ENCODE measurements at regions not wholly inside any gene's neighbourhood (a gene's known extent, or its start where the extent isn't known, plus 50 kb on each side); places are given as distances from the start of the nearest gene placed in this dataset.
"Not testable (repeated sequence)": the region's sequence is repeated elsewhere in the genome, so short reads cannot be mapped to it uniquely, and the experiment has no call there.

DNA sequence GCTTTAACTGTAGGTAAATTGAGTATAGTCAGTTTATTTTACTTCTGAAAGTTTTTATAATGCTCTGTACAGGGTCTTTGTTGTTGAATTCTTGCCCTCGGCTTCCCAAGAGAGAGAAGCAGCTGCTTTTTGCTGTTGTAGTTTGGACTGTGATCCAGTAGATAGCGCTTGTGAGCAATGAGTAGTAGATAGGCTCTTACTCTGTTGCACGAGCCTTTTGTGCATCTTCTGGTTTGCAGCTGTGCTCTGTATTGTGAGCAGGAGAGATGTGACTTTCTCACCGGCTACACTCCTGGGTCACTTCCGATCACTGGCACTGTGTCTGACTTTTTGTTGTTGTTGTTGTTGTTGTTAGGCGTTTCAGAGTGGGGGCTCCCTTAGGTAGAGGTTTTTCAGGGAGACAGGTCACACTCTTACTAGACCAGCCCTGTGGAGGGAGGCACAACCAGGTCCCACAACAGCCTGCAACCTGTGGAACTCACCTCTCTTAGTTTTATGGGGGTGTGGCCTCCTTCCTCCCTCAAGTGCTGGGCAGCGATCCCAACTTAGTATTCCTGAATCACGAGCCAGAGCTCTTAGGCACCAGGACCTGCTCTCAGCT, 822.1 kb upstream of the GALNTL6 start:
- no peak for DNase-seq (ENCODE audit: low spot score)

DNA sequence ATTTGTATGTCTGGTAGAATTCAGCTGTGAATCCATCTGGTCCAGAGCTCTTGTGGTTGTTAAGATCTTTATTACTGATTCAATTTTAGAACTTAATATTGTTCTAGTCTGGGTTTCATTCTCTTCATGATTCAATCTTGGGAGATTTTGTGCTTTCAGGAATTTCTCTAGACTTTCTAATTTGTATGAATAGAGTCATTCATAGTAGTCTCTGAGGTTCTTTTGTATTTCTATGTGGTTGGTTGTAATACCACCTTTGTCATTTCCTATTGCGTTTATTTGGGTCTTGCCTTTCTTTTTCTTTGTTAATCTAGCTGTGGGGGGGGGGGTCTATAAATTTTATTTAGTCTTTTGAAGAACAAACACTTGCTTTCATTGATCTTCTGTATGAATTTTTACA, 824.8 kb upstream of the GALNTL6 start:
- DNase-seq (ENCODE audit: low spot score): no peak

DNA sequence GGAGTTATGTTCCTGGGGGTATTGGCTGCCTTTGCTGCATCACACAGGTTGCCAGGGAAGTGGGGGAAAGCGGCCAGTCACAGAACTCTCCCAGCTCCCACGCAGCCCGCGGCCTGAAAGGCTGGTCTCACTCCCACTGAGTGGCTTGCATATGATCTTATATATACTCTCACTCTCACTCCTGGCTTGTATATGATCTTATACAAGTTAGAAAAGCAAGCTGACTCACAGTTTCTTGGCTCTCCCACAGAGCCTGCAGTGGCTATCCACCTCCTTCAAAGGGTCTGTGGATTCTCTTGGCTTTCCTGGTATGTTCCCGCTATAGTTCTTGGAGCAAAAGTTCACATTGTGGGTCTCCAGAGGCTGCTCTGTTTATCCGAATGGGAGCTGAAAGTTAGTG, 833.5 kb upstream of the GALNTL6 start:
- DNase-seq (ENCODE audit: low spot score): no peak

DNA sequence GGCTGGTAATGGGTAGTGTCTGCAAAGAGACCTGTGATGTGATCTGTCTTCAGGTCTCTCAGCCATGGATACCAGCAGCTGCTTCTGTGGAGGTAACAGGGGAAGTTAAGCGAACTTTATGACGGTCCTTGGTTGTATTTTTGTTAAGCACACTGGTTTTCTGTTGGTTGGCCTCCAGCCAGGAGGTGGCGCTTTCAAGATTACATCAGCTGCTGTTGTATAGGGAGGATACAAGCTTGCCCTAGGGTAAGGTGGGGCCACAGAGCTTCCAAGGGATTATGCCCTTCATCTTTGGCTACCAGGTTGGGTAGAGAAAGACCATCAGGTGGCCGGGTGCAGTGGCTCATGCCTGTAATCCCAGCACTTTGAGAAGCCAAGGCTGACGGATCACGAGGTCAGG, 834.2 kb upstream of the GALNTL6 start:
- no peak for DNase-seq (ENCODE audit: low spot score)

DNA sequence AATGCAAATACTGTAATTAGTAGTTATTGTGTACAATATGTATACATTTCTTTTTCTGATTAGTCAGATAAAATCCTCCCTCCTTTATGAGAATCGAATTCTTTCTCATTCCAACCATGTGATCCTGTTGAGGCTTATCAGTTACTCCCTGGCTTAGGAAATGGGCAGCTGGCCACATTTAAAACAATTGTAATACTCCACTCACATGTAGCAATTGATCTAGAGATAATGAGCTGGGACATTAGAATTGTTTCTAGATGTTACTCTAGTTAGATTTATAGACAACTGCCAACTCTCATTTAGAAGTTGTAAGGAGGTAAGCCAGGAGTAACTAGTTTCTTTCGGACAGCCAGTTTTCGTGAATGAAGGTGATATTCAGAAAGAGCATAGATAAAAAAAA, 859.3 kb upstream of the AADAT start:
- no peak for DNase-seq (ENCODE audit: low spot score)

DNA sequence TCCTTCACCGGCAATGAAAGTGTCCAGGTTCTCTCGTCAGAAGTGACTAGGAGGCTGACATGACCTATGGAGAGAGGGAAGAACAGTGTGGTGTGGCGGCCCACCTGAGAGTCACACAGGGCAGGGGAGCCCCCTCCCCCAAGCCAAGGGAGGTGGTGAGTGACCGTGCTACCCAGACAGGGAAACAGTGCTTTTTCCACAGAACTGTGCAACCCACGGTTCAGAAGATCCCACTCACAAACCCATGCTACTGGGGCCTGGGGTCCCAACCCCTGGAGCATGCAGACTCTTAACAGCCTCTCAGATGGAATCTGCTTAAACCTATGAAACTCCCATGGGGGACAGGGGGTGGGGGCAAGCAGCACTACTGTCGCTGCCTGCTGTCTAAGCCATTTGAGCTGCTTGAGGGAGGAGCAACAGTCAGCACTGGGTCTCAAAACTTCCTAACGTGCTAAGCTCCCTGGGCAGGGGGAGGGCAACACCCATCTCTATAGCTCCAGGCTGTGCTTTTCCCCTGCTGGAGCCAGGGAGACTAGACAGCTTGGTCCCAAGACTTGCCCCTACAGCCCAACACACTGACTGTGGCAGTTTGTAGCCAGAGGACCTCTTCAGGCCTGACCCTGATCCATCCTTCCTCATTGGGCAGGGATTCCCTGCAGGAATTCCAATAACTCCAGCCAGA, 850.4 kb upstream of the AADAT start:
- DNase-seq (ENCODE audit: low spot score): no peak

DNA sequence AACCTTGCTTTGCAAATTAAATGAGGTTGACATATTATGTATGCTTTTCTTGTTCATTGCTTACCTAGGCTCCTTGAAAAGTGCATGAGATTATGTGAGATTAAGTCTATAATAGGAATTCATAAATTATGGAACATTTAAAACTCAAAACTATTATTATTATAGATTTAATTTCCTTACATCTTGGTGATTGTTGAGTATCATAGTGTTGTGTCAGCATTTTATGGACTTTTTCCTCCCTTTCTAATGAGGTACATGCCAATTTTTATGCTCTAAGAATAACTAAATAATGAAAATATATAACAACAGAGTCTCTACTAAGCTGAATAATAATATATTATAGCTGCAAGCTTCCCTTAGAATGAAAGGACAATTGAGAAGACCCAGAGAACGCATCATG, 848.8 kb upstream of the AADAT start:
- no peak for DNase-seq (ENCODE audit: low spot score)

DNA sequence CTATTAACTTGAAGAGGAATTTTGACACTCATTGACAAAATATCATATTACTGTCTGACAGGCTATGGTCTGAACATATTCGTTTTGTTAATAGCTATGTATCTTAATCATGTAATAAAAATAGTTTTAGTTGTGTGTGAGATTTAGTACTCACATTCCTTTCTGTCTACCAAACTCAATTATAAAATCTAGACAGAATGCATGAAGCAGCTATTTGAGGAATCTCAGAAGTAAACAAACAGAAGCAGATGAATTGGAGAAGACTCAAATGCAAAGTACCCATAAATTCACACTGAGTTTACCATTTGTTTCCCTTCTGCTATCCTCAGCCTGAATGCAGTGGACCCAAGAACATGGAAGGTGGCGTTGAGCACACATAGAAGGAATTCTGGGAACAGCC, 841.6 kb upstream of the AADAT start:
- no peak for DNase-seq (ENCODE audit: low spot score)

DNA sequence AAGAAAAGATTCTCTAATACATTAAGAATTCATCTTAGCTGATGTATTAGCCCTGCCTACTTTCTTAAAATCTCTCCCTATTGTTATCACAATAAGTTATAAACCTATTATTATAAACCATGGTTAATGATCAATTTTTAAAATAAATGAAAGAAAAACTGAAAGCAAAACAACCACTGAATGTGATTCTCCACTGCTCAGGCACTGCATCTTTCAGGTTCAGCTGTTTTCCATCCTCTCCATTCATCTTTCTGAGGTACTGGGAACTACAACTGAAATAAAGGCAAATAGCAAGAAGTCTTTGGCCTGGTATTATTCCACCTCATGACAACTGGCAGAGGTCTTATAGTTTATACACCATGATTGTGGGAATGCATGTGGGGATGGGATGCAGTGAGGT, 798.9 kb upstream of the AADAT start:
- no peak for DNase-seq (ENCODE audit: low spot score)

DNA sequence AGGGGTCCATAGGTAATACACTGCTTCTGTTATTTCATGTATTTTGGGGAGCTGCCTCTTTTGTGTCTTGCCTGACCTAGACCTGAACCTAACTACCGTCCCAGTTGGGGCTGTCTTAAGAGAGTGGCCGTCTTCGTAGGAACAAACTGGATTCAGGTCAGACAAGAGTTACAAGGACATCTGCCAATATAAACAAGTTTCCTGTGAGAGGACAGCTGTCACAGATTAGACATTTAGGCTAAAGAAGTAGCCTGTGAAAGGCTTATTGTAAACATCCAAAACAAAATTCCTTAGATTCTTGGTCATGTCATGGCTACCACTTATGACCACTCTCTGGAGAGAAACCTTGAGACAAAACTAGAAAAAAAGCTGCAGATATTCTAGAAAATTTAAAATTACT, 797.6 kb upstream of the AADAT start:
- DNase-seq (ENCODE audit: low spot score): no peak

DNA sequence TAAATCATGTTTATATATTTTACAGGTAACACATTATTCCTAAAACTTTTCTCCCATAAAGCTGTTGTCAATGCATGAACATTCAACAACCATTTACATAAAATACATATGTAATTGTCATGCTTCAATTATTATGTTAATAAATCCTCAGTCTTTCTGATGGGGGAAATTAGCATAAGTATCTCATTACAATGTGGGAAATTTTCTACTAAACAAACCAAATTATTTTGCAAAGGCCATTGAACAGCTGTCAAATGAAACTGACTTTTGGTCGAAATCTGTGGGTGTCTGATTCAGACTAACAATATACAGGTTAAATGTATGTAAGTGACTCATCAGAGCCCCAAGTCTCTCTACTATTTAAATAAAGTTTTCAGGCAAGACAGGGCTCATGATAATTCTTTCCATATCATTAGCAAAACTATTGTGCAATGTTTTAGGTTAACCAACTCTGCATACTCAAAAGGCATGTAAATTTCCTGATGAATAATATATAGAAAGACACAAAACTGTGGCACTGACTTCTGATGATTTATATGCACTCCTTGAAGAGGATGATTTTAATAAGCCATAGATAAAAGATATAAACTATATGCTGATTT, 795.3 kb upstream of the AADAT start:
- no peak for DNase-seq (ENCODE audit: low spot score)

DNA sequence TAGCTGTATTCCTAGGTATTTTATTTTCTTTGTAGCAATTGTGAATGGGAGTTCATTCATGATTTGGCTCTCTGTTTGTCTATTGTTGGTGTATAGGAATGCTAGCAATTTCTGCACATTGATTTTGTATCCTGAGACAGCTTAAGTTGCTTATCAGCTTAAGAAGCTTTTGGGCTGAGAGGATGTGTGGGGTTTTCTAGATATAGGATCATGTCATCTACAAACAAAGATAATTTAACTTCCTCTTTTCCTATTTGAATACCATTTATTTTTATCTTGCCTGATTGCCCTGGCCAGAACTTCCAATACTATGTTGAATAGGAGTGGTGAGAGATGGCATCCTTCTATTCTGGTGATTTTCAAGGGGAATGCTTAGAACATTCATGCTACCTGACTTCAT, 791.9 kb upstream of the AADAT start:
- not testable (repeated sequence) for DNase-seq (ENCODE audit: low spot score)

DNA sequence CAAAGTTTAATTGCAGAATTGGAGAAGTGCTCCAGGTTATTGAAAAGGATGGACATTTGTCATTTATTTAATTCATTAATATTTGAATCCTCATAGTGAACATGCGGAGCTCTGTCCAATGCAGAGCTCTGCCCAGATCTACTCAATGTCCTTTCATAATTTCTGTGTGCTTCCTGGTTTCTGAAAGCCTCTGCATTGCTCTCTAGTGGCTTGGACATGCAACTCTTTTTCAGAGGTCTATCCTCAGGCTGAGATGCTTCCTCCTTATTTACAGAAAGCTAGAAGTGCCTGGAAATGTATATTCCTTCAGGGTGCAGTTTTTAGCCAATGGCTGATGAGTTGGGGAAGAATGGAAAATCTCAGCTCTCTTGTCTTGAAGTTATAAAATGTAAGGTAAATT, 786.1 kb upstream of the AADAT start:
- no peak for DNase-seq (ENCODE audit: low spot score)

DNA sequence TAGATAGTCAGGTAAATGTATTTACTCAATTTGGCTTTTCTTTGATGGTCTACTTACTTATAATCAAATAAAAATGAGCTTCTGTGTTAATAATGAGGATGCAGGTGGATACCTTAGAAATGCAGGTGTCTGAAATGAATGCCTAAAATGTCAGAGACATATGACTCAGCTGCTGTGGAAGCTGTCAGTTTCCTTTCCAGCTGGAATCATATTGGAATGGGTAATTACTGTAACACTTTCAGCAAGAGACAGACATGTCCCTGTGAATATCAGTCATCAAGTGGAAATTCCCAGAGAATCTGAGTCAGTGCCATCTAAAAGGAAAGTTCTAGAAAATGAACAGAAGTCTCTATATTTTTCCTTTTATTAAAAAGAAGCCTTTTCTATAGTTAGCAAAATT, 783.0 kb upstream of the AADAT start:
- DNase-seq (ENCODE audit: low spot score): no peak

DNA sequence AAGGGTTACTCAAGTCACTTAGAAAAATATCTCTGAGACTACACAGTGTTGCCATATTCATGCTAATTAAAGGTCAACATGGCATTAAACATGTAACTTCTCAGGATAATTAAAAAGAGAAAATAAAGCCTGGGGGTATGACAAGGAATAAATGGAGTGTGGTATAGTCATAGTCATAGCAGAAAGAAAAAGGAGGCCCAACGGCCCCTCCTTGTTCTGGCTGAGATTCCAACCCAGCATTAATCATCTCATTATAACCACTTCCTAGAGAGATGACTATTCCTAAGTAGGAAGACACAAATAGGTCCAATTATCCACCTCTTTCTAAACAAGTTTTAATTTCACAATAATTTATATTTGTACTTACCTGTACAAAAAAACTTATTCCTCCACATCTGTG, 778.4 kb upstream of the AADAT start:
- DNase-seq (ENCODE audit: low spot score): no peak

DNA sequence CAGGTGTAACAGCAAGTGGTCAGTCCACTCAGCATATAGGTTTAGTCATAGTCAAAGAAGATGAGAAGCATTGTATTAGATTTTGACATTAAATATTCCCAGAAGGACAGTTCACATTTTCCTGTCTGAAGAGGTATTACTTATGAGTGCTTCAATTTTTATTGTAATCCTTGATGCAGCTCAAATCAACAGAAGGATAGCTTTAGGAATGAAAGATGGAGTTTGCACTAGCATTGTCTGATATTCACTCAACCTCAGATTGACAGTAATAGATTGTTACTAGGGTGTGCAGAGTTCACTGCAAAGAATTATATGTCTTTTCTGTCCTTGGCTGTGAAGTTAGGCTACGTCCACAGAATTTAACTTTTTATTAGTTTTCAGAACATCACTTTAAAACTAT, 764.3 kb upstream of the AADAT start:
- DNase-seq (ENCODE audit: low spot score): no peak

DNA sequence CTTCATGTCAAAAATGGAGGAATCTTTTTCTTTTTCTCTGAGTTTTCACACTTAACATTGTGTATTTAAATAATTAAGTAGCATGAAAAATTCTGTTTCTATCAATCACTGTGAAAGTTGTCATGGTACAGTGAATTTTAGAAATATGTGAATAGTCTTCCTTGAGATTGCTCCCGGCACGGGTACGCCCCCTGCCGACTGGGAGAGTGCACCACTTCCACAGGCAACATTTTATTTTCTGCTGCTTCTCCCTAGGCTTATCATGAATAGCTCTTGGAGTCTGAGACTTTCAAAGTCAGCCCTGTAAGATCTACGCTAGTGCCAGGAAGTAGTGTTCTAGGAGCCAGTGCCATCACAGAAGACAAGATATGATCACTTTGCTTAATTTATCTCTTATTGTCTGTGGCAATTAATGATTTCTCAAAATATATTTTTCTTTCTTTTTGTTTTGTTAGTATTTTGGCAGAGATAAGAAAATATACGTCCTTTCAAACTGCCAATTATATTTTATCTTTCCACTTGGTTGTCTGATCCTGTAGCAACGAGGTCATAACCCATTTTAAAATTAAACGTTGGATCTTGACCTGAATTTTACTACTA, 763.8 kb upstream of the AADAT start:
- DNase-seq (ENCODE audit: low spot score): peak; percentile 7

DNA sequence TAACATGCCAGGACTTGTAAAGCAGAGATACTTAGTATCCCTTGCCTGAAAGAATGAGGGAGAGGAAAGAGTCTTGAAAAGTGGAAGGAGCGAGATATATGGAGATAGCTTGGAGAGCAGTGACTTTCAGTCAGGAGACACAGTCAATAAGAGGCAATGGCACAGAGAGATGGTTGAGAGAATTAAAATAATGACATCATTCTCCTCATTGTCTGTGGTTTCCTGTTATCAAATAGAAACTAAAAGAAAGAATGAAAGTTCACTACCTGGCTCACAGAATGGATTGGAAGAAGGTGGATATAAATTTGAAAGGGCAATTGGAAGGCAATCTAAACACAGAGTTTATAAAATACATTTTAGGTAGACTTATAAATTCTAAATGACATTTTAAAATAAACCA, 760.2 kb upstream of the AADAT start:
- DNase-seq (ENCODE audit: low spot score): no peak

DNA sequence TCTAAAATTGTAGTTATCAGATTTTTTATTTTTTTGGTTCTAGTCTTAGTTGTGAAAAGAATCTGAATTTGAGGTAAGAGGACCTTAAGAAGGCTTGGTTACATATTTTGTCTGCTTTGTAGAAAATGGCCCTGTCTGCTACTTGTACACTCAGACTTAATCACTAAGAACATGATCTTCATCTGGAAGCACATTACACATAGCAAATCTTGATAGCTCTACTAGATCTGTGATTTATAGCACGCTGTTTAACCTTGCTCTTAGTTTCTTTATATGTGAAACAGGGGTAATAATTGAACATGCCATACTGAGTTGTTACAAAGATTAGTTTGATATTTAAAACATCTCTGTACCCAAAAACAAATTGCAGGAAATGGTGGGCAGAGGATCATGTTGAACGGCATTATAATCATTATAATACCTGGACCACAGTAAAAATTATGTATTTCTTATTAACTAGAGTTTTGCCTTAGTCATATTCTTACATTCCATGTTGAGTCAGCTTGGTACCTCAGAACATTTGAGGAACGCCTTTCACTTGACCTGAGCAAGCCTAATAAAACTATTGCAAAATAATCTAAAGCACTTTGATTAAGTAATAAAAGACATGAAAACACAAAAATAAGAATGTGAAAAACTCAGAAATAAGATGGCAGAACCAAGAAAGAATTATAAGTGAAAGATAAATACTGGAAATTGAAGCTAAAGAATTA, 738.0 kb upstream of the AADAT start:
- DNase-seq (ENCODE audit: low spot score): no peak

DNA sequence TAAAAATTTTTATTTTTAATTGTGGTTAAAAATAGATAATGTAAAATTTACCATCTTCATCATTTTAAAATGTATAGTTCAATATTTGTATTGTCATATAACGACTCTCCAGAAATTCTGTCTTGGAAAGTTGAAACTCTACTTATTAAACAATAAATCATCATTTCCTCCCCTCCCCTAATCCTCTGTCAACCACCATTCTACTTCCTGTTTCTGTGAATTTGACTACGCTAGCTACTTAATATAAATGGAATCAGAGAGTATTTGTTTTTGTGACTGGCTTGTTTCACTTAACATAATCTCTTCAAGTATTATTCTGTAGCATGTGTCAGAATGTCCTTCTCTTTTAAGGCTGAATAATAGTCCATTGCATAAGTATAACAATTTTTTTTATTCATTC, 729.0 kb upstream of the AADAT start:
- DNase-seq (ENCODE audit: low spot score): no peak

DNA sequence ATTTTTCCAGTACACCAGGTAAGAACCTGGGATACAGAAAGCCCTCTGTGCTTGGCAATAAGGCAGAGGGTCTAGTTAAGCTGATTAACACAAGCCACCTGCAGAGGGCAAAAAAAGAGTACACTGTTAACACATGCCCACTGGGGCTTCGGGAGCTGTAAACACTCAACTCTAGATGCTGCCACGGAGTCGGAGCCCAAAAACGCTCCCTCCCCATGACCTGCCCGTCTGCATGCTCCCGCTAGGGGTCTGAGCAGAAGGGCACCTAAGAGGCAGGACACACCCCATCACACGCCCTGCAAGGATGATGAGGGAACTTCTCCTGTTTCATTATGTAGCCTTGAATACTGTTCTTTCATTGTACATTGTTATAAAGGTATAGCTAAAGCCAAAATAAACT, 715.6 kb upstream of the AADAT start:
- no peak for DNase-seq (ENCODE audit: low spot score)

DNA sequence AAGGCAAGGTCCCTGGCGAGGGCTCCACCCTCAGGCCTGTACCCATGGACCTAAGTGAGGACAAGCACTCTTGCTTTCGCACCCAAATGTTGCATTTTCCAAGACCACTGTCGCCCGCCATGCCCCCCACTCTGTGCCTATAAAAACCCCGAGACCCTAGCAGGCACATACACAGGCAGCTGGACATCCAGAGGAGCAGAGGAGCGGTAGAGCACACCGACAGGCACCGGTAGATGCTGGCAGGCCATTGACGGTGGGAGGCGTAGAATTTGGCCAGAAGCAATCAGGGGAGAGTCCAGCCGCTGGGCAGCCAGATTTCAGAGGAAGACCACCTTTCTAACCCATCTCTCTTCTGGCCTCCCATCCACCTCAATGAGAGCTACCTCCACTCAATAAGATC, 715.2 kb upstream of the AADAT start:
- no peak for DNase-seq (ENCODE audit: low spot score)

DNA sequence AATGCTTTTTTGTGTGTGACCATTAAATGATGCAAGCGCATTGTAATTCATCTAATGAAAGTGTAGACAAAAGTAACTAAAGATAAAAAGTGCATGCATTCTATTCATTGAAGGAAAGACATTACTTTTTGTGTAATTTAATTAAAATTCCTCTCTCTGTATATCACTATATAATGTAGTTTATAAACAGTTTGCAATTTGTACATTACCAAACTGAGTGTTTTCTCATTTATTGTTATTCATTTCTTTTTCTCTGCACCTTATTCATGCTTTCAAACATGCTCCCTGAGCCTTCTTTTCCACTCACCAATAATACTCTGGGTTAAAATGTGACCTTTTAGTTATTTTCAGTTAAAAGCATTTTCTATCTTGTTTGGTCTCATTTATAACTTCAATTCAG, 713.7 kb upstream of the AADAT start:
- no peak for DNase-seq (ENCODE audit: low spot score)
